ENCODE measurements at regions not wholly inside any gene's neighbourhood (a gene's known extent, or its start where the extent isn't known, plus 50 kb on each side); places are given as distances from the start of the nearest gene placed in this dataset.

- H3K27ac ChIP-seq, result no peak overlapping the region
- TF ChIP-seq ZFX (IDR thresholded peaks at IDR 0.05), result no peak
- TF ChIP-seq CTCF (conservative IDR thresholded peaks at IDR 0.05), result no peak
Measured at GRCh38 chr3:70740872-70741271, 428.4 kb upstream of the MDFIC2 start.

DNA sequence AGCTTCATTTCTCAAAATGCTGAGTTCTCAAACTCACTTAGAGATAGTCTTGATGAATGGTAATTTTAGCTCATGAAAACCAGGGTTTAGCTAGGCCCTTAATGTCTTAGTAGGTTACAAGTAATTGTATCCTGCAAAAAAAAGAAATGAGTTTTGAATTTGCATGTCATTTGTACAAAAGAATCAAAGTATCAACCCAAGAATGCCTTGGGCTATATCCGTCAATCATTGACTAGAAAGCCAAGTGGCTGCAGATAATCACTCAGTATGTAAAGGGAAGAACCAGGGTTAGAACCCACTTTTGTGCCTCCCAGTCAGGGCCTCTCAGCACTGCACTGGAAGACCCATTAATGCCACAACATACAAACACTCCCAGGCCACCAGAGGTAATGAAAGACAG is 427.6 kb upstream of the MDFIC2 start:
- TF ChIP-seq ZFX (IDR thresholded peaks at IDR 0.05) (no peak), CTCF (conservative IDR thresholded peaks at IDR 0.05) (no peak)
- H3K27ac ChIP-seq, result no peak overlapping the region

DNA sequence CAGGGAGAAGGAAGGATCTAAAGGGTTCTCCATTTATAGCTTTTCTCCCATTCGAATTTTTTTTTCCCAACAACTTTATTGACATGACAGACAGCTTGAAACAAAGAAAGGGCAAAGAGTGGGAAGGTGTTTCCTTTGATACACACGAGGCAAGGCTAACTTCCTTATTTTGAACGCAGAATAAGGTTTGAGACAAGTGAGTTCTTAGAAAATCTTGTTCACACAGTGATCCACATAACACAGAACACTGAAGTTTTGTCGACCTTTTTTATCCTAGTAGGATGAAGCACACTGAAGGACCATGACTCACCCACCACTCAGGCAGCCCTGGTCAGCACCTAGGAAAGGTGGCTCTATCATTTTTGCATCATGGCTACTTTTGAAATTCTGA is 425.8 kb upstream of the MDFIC2 start:
- no peak overlapping the region; the same call in 1 of the 2 replicates for H3K27ac ChIP-seq
- TF ChIP-seq CTCF (conservative IDR thresholded peaks at IDR 0.05) (no peak), ZFX (IDR thresholded peaks at IDR 0.05) (no peak)

- H3K27ac ChIP-seq, result no peak overlapping the region; the same call in 1 of the 2 replicates
- TF ChIP-seq ZFX (IDR thresholded peaks at IDR 0.05) (no peak), CTCF (conservative IDR thresholded peaks at IDR 0.05) (no peak)
Measured at GRCh38 chr3:70737666-70738290, 425.3 kb upstream of the MDFIC2 start.

DNA sequence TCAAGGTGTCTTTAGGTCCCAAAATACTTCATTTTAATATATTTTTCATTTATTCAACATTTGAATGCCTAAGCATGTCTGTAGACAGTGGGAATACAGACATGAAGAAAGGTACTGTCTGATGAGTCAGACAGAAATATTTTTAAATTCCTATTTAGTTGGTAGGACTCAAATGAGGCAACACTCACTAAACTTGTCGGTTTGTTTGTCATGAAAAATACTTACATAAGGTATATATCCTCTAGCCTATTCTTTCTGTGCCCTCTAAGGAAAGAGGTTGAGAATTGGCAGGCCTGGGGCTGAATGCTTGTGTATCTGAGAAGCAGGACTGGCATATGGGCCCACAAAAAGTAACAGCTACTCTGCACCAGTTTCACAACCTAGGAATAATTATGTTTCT is 423.6 kb upstream of the MDFIC2 start:
- H3K27ac ChIP-seq, result no peak overlapping the region
- no peak for TF ChIP-seq CTCF (conservative IDR thresholded peaks at IDR 0.05)
- TF ChIP-seq ZFX (IDR thresholded peaks at IDR 0.05), result no peak

GRCh38 chr3:70734756-70735155 is 422.3 kb upstream of the MDFIC2 start:
- TF ChIP-seq ZFX (IDR thresholded peaks at IDR 0.05), result no peak
- TF ChIP-seq CTCF (conservative IDR thresholded peaks at IDR 0.05), result no peak
- no peak overlapping the region for H3K27ac ChIP-seq

GRCh38 chr3:70731046-70731445 is 418.6 kb upstream of the MDFIC2 start:
- no peak overlapping the region for H3K27ac ChIP-seq
- TF ChIP-seq ZFX (IDR thresholded peaks at IDR 0.05), result no peak
- no peak for TF ChIP-seq CTCF (conservative IDR thresholded peaks at IDR 0.05)

All from C4-2B (cell line).